SK-N-SH (cell line): ENCODE measurements at regions not wholly inside any gene's neighbourhood (a gene's known extent, or its start where the extent isn't known, plus 50 kb on each side); places are given as distances from the start of the nearest gene placed in this dataset.

Source experiments
- CTCF ChIA-PET: fragments of 300-600, 350-600 bp; formaldehyde crosslinking; extraction: SDS; loops from one replicate; lab custom pipeline; 2021; lab: Yijun Ruan, JAX
- POLR2A ChIA-PET: fragments of 350-600 bp; sonication (Branson Sonifier 250); formaldehyde crosslinking; extraction: SDS; loops from one replicate; lab custom pipeline; 2020; ENCODE audit warnings: antibody characterized with exemption, inconsistent platforms; lab: Yijun Ruan, JAX
- DNase-seq: peaks from one replicate; pipeline ENCODE4 v3.0.0; 2012
- H2AFZ ChIP-seq: fragments of 200-600 bp; sonication (generic); 2 replicates; pipeline ENCODE4 v1.8.1; 2016; ENCODE audit warnings: antibody characterized with exemption, mild to moderate bottlenecking, low read depth
- H3F3A ChIP-seq: fragments of 200-600 bp; sonication (generic); replicated peaks from 2 replicates; pipeline ENCODE3; 2016; ENCODE audit warnings: antibody characterized with exemption, mild to moderate bottlenecking; ENCODE audit not compliant: insufficient read depth
- H3K27ac ChIP-seq, 2 experiments: fragments of 200-500 bp in 1 of 2; fragments of 200-600 bp in 1 of 2; sonication (Bioruptor generic) in 1 of 2; sonication (generic), shearing (Covaris generic) in 1 of 2; 2 replicates each; pipeline versions ENCODE4 v1.5.1 to v1.6.1; 2014 to 2016; ENCODE audit warnings: low read depth in 2 of 2, inconsistent platforms in 1 of 2, low read length in 1 of 2, mild to moderate bottlenecking in 1 of 2, mixed read lengths in 1 of 2
- H3K27me3 ChIP-seq: fragments of 200-600 bp; sonication (generic), shearing (Covaris generic); 2 replicates; pipeline ENCODE4 v1.6.1; 2016; ENCODE audit warnings: mixed run types; ENCODE audit not compliant: insufficient read depth
- H3K36me3 ChIP-seq, 2 experiments: fragments of 200-500 bp in 1 of 2; fragments of 200-600 bp in 1 of 2; sonication (Bioruptor generic) in 1 of 2; sonication (generic) in 1 of 2; replicated peaks in 1 of 2; 2 replicates each; pipeline versions ENCODE3 to v1.5.1; 2014 to 2016; ENCODE audit warnings: low read length in 1 of 2, mild to moderate bottlenecking in 1 of 2; ENCODE audit not compliant: insufficient read depth in 2 of 2, control insufficient read depth in 1 of 2
- H3K4me1 ChIP-seq, 2 experiments: fragments of 200-500 bp in 1 of 2; fragments of 200-600 bp in 1 of 2; sonication (Bioruptor generic) in 1 of 2; sonication (generic), shearing (Covaris generic) in 1 of 2; 2 replicates each; pipeline versions ENCODE4 v1.5.1 to v1.6.1; 2014 to 2016; ENCODE audit warnings: low read depth in 1 of 2, low read length in 1 of 2, mixed run types in 1 of 2; ENCODE audit not compliant: insufficient read depth in 2 of 2, control insufficient read depth in 1 of 2
- H3K4me2 ChIP-seq: fragments of 200-600 bp; sonication (generic), shearing (Covaris generic); 2 replicates; pipeline ENCODE4 v1.6.1; 2017; ENCODE audit warnings: mixed run types
- H3K4me3 ChIP-seq, 2 experiments: fragments of 200-500 bp in 1 of 2; fragments of 200-600 bp in 1 of 2; sonication (Bioruptor generic) in 1 of 2; sonication (generic), shearing (Covaris generic) in 1 of 2; 2 replicates each; pipeline versions ENCODE4 v1.5.1 to v1.8.1; 2014 to 2016; ENCODE audit warnings: low read depth in 2 of 2, inconsistent platforms in 1 of 2, low read length in 1 of 2, mild to moderate bottlenecking in 1 of 2, mixed read lengths in 1 of 2, moderate library complexity in 1 of 2
- H3K79me2 ChIP-seq: fragments of 200-600 bp; sonication (generic); 2 replicates; pipeline ENCODE4 v1.8.1; 2017; ENCODE audit warnings: mild to moderate bottlenecking; ENCODE audit not compliant: insufficient read depth
- H3K9ac ChIP-seq: fragments of 200-600 bp; sonication (generic); 2 replicates; pipeline ENCODE4 v1.6.1; 2017; ENCODE audit warnings: mixed run types
- H3K9me2 ChIP-seq: fragments of 200-600 bp; sonication (generic); 2 replicates; pipeline ENCODE4 v1.6.1; 2017; ENCODE audit warnings: mixed run types
- H3K9me3 ChIP-seq: fragments of 200-600 bp; sonication (generic); 2 replicates; pipeline ENCODE4 v1.6.1; 2017; ENCODE audit warnings: mixed run types, mild to moderate bottlenecking, moderate library complexity
- H4K20me1 ChIP-seq: fragments of 200-600 bp; sonication (generic); 2 replicates; pipeline ENCODE4 v1.6.1; 2017; ENCODE audit warnings: mild to moderate bottlenecking, mixed run types; ENCODE audit not compliant: insufficient read depth
- CHD2 ChIP-seq: fragments of 150-350 bp; IDR thresholded peaks from 2 replicates; pipeline ENCODE4 v1.6.1; 2018; ENCODE audit warnings: low read length; ENCODE audit not compliant: partially characterized antibody
- ELF1 ChIP-seq: IDR thresholded peaks from 2 replicates; pipeline ENCODE4 v1.4.0; 2012
- EZH2phosphoT487 ChIP-seq: fragments of 200-600 bp; sonication (generic); IDR thresholded peaks from 2 replicates; pipeline ENCODE4 v1.6.1; 2017; ENCODE audit warnings: low read depth, mixed run types, mild to moderate bottlenecking, antibody characterized with exemption, moderate library complexity, borderline replicate concordance
- FOSL2 ChIP-seq: IDR thresholded peaks from 2 replicates; pipeline ENCODE4 v1.4.0; 2012; ENCODE audit warnings: low read depth, mild to moderate bottlenecking, moderate library complexity, borderline replicate concordance
- GABPA ChIP-seq: IDR thresholded peaks from 2 replicates; pipeline ENCODE4 v1.4.0; 2012; ENCODE audit warnings: low read depth, mild to moderate bottlenecking
- IRF3 ChIP-seq: fragments of 150-350 bp; IDR thresholded peaks from 2 replicates; pipeline ENCODE4 v1.6.1; 2016; ENCODE audit warnings: mild to moderate bottlenecking, low read depth, low read length
- NFIC ChIP-seq: IDR thresholded peaks from 2 replicates; pipeline ENCODE4 v1.4.0; 2012; ENCODE audit warnings: borderline replicate concordance
- NRF1 ChIP-seq: IDR thresholded peaks from 2 replicates; pipeline ENCODE4 v1.6.1; 2012; ENCODE audit warnings: low read depth, mild to moderate bottlenecking, low read length
- RAD21 ChIP-seq: IDR thresholded peaks from 2 replicates; pipeline ENCODE4 v1.6.1; 2012; ENCODE audit warnings: mild to moderate bottlenecking, low read length
- RFX5 ChIP-seq: IDR thresholded peaks from 2 replicates; pipeline ENCODE4 v1.6.1; 2012; ENCODE audit warnings: mild to moderate bottlenecking, improper control_type of control experiment, low read length
- RXRA ChIP-seq: IDR thresholded peaks from 2 replicates; pipeline ENCODE4 v1.4.0; 2012; ENCODE audit warnings: low read depth, mild to moderate bottlenecking, borderline replicate concordance
- SMC3 ChIP-seq: IDR thresholded peaks from 2 replicates; pipeline ENCODE4 v1.6.1; 2012; ENCODE audit warnings: low read depth, low read length, improper control_type of control experiment
- TAF1 ChIP-seq: IDR thresholded peaks from 2 replicates; pipeline ENCODE4 v1.6.1; 2012; ENCODE audit warnings: low read depth, mild to moderate bottlenecking, low read length, moderate library complexity, borderline replicate concordance
- YY1 ChIP-seq: IDR thresholded peaks from 2 replicates; pipeline ENCODE4 v1.4.0; 2012; ENCODE audit warnings: low read depth, mild to moderate bottlenecking
- WGBS: methylation state at CpG from one replicate; pipeline ENCODE4 v1.1.6; 2017; ENCODE audit warnings: low lambda C conversion rate; 5-methylcytosine and 5-hydroxymethylcytosine counted together

GRCh38 chr13:102993348-102993747 is 72.9 kb downstream of the SLC10A2 start:
- ChIA-PET POLR2A (no interaction called here), CTCF (no interaction called here)
- H3K4me3 ChIP-seq = no peak overlapping the region

DNA sequence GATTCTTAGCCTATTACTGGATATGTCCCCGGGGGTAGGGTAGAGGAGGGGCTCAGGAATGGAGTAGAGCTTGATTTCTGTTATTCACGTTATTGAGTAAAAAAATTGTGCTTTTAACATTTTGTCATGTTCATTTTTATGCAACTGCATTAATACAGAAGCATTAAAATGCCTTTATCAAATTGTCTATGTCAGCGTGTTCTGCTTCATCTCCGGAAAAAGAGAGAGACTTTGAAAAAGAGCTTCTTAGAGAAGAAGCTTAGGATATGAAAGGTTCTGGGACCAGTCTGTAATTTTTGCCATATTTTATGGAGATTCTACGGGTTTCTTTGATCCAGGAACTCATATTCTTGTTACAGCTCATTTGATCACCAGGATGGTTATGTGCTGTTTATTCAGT is 82.0 kb downstream of the SLC10A2 start:
- Histone ChIP-seq H3F3A (no peaks in the 10 kb centered on the region), H3K36me3 (no peaks in the 10 kb centered on the region), H3K9me2 (no peaks in the 10 kb centered on the region), H2AFZ (no peak overlapping the region), H3K4me1 (peaks cover 0 to 2% of the 10 kb centered on the region in 2 experiments; a peak in 1 of 4 replicates), H3K9me3 (no peaks in the 10 kb centered on the region), H4K20me1 (no peaks in the 10 kb centered on the region), H3K79me2 (no peaks in the 10 kb centered on the region), H3K9ac (no peak overlapping the region), H3K27ac (no peak overlapping the region), H3K27me3 (no peaks in the 10 kb centered on the region), H3K4me3 (no peak overlapping the region), H3K4me2 (no peak overlapping the region)
- TF ChIP-seq ELF1 (no peak), FOSL2 (no peak), EZH2phosphoT487 (no peak), SMC3 (no peak), NFIC (no peak), RFX5 (no peak), TAF1 (no peak), GABPA (no peak), RXRA (no peak), IRF3 (no peak), RAD21 (no peak), YY1 (no peak), CHD2 (no peak), NRF1 (no peak)
- ChIA-PET CTCF (no interaction called here), POLR2A (no interaction called here)
- DNase-seq = no peak
- 47% methylated on average over 5 of the region's 5 CpGs for whole genome bisulfite sequencing

More at GRCh38 chr13:102993348-102993747, 72.9 kb downstream of the SLC10A2 start:
- H3K27ac ChIP-seq = no peak overlapping the region
- no peaks in the 10 kb centered on the region for H3K27me3 ChIP-seq
- no peaks in the 10 kb centered on the region for H3K4me1 ChIP-seq
- no peak for DNase-seq
- no peaks in the 10 kb centered on the region for H3K9me3 ChIP-seq
- H3K4me2 ChIP-seq = no peak overlapping the region
- no peaks in the 10 kb centered on the region for H4K20me1 ChIP-seq
- WGBS = 11% methylated on average over 2 of the region's 2 CpGs
- H3K9ac ChIP-seq = no peak overlapping the region
- H3K79me2 ChIP-seq = no peaks in the 10 kb centered on the region
- H3K36me3 ChIP-seq = no peaks in the 10 kb centered on the region
- H3F3A ChIP-seq = no peaks in the 10 kb centered on the region
- TF ChIP-seq CHD2 = no peak
- no peak for TF ChIP-seq NRF1
- no peak for TF ChIP-seq NFIC
- no peak for TF ChIP-seq SMC3
- H3K9me2 ChIP-seq = no peaks in the 10 kb centered on the region
- H2AFZ ChIP-seq = no peak overlapping the region
